ENCODE measurements at regions not wholly inside any gene's neighbourhood (a gene's known extent, or its start where the extent isn't known, plus 50 kb on each side); places are given as distances from the start of the nearest gene placed in this dataset.
"Not testable (repeated sequence)": the region's sequence is repeated elsewhere in the genome, so short reads cannot be mapped to it uniquely, and the experiment has no call there.

- DNase-seq: no peak
Observed at GRCh38 chr14:77985211-77985615, 185.0 kb upstream of the NRXN3 start.

- DNase-seq: no peak
Observed at GRCh38 chr14:77986773-77987172, 183.4 kb upstream of the NRXN3 start.

- no peak for DNase-seq
Observed at GRCh38 chr14:77988096-77988870, 181.9 kb upstream of the NRXN3 start.

GRCh38 chr14:77988970-77989369 is 181.2 kb upstream of the NRXN3 start:
- peak; percentile 80 for DNase-seq

- peak; percentile 84 for DNase-seq
Observed at GRCh38 chr14:77989441-77989991, 180.7 kb upstream of the NRXN3 start.

GRCh38 chr14:77990337-77990736 is 179.8 kb upstream of the NRXN3 start:
- DNase-seq: no peak

- DNase-seq: no peak
Observed at GRCh38 chr14:77991128-77991772, 178.9 kb upstream of the NRXN3 start.

- DNase-seq: no peak
Observed at GRCh38 chr14:78005325-78005724, 164.8 kb upstream of the NRXN3 start.

- no peak for DNase-seq
Observed at GRCh38 chr14:78007160-78007559, 163.0 kb upstream of the NRXN3 start.

- no peak for DNase-seq
Observed at GRCh38 chr14:78010688-78011087, 159.5 kb upstream of the NRXN3 start.

- DNase-seq: not testable (repeated sequence)
Observed at GRCh38 chr14:78013911-78014310, 156.3 kb upstream of the NRXN3 start.

GRCh38 chr14:78016532-78016931 is 153.6 kb upstream of the NRXN3 start:
- DNase-seq: no peak

- DNase-seq: no peak
Observed at GRCh38 chr14:78018283-78018682, 151.9 kb upstream of the NRXN3 start.

GRCh38 chr14:78022059-78022458 is 148.1 kb upstream of the NRXN3 start:
- DNase-seq: no peak

- no peak for DNase-seq
Observed at GRCh38 chr14:78023112-78023511, 147.1 kb upstream of the NRXN3 start.

- no peak for DNase-seq
Observed at GRCh38 chr14:78028471-78028870, 141.7 kb upstream of the NRXN3 start.

- DNase-seq: no peak
Observed at GRCh38 chr14:78029601-78030372, 140.4 kb upstream of the NRXN3 start.

- DNase-seq: no peak
Observed at GRCh38 chr14:78043349-78043748, 126.8 kb upstream of the NRXN3 start.

GRCh38 chr14:78048120-78048519 is 122.1 kb upstream of the NRXN3 start:
- no peak for DNase-seq

- not testable (repeated sequence) for DNase-seq
Observed at GRCh38 chr14:78056890-78057289, 113.3 kb upstream of the NRXN3 start.

GRCh38 chr14:78070344-78070743 is 99.8 kb upstream of the NRXN3 start:
- DNase-seq: no peak

GRCh38 chr14:78071016-78071549 is 99.1 kb upstream of the NRXN3 start:
- DNase-seq: no peak

GRCh38 chr14:78073028-78073427 is 97.1 kb upstream of the NRXN3 start:
- DNase-seq: no peak
